GM21528 (cell line): ENCODE measurements at regions not wholly inside any gene's neighbourhood (a gene's known extent, or its start where the extent isn't known, plus 50 kb on each side); places are given as distances from the start of the nearest gene placed in this dataset.
A peak's percentile ranks its signal among the peaks of the same experiment; 100 is the strongest.
"Not testable (repeated sequence)": the region's sequence is repeated elsewhere in the genome, so short reads cannot be mapped to it uniquely, and the experiment has no call there.

Source experiments
- ATAC-seq: cut with Tn5 transposase; IDR thresholded peaks from one replicate; pipeline ENCODE4 v1.9.1; 2021; ENCODE audit warnings: mild to moderate bottlenecking, moderate library complexity; ENCODE audit not compliant: unreplicated experiment, low FRiP score

GRCh38 chr2:75936311-75936710, 225.6 kb upstream of the GCFC2 start:
- no peak for ATAC-seq

GRCh38 chr2:75932996-75933395, 222.3 kb upstream of the GCFC2 start:
- ATAC-seq: no peak

GRCh38 chr2:75928093-75928492, 217.4 kb upstream of the GCFC2 start:
- ATAC-seq: no peak

GRCh38 chr2:75925331-75926024, 214.8 kb upstream of the GCFC2 start:
- no peak for ATAC-seq

- ATAC-seq: no peak
Measured at GRCh38 chr2:75922191-75922590, 211.5 kb upstream of the GCFC2 start.

GRCh38 chr2:75920859-75921551, 210.3 kb upstream of the GCFC2 start:
- no peak for ATAC-seq

- no peak for ATAC-seq
Measured at GRCh38 chr2:75915851-75916634, 205.3 kb upstream of the GCFC2 start.

- peak; percentile 91 for ATAC-seq
Measured at GRCh38 chr2:75896779-75897366, 186.2 kb upstream of the GCFC2 start.

GRCh38 chr2:75894170-75894569, 183.5 kb upstream of the GCFC2 start:
- ATAC-seq: peak; percentile 82

- no peak for ATAC-seq
Measured at GRCh38 chr2:75892490-75892889, 181.8 kb upstream of the GCFC2 start.

- no peak for ATAC-seq
Measured at GRCh38 chr2:75882530-75882929, 171.8 kb upstream of the GCFC2 start.

GRCh38 chr2:75875606-75876005, 164.9 kb upstream of the GCFC2 start:
- not testable (repeated sequence) for ATAC-seq

GRCh38 chr2:75871762-75872614, 161.3 kb upstream of the GCFC2 start:
- not testable (repeated sequence) for ATAC-seq

GRCh38 chr2:75870651-75871137, 160.0 kb upstream of the GCFC2 start:
- ATAC-seq: no peak

- no peak for ATAC-seq
Measured at GRCh38 chr2:75870133-75870532, 159.4 kb upstream of the GCFC2 start.

GRCh38 chr2:75865702-75866101, 155.0 kb upstream of the GCFC2 start:
- no peak for ATAC-seq

GRCh38 chr2:75865083-75865482, 154.4 kb upstream of the GCFC2 start:
- ATAC-seq: no peak

GRCh38 chr2:75862547-75862946, 151.8 kb upstream of the GCFC2 start:
- no peak for ATAC-seq

- no peak for ATAC-seq
Measured at GRCh38 chr2:75853436-75853835, 142.7 kb upstream of the GCFC2 start.

- ATAC-seq: no peak
Measured at GRCh38 chr2:75852639-75853038, 141.9 kb upstream of the GCFC2 start.
